MM.1S (cell line): ENCODE measurements at regions not wholly inside any gene's neighbourhood (a gene's known extent, or its start where the extent isn't known, plus 50 kb on each side); places are given as distances from the start of the nearest gene placed in this dataset.
A peak's percentile ranks its signal among the peaks of the same experiment; 100 is the strongest.
"Not testable (repeated sequence)": the region's sequence is repeated elsewhere in the genome, so short reads cannot be mapped to it uniquely, and the experiment has no call there.

Experiments
- DNase-seq: peaks from one replicate; pipeline ENCODE4 v3.0.0-alpha.2; 2015
- H2AFZ ChIP-seq: fragments of 300-600 bp; sonication (generic); 2 replicates; pipeline ENCODE4 v1.6.0; 2016; ENCODE audit warnings: antibody characterized with exemption, low read length
- H3F3A ChIP-seq: fragments of 300-600 bp; sonication (generic); 2 replicates; pipeline ENCODE4 v1.6.1; 2016; ENCODE audit warnings: mild to moderate bottlenecking, antibody characterized with exemption, low read length, moderate library complexity, mixed read lengths; ENCODE audit not compliant: insufficient read depth
- H3K27ac ChIP-seq: fragments of 300-600 bp; sonication (generic); 2 replicates; pipeline ENCODE4 v1.5.1; 2016; ENCODE audit warnings: mild to moderate bottlenecking, low read length
- H3K27me3 ChIP-seq: fragments of 300-600 bp; sonication (generic); replicated peaks from 2 replicates; pipeline ENCODE4 v1.6.0; 2016; ENCODE audit warnings: low read length; ENCODE audit not compliant: insufficient read depth
- H3K36me3 ChIP-seq: fragments of 300-600 bp; sonication (generic); replicated peaks from 2 replicates; pipeline ENCODE4 v1.6.1; 2016; ENCODE audit warnings: mild to moderate bottlenecking, low read length, mixed read lengths; ENCODE audit not compliant: insufficient read depth
- H3K4me1 ChIP-seq: fragments of 300-600 bp; sonication (generic); 2 replicates; pipeline ENCODE4 v1.6.1; 2016; ENCODE audit warnings: low read length, mixed read lengths
- H3K4me2 ChIP-seq: fragments of 300-600 bp; sonication (generic); 2 replicates; pipeline ENCODE4 v1.6.0; 2016; ENCODE audit warnings: low read depth, low read length
- H3K4me3 ChIP-seq: fragments of 300-600 bp; sonication (generic); 2 replicates; pipeline ENCODE4 v1.5.1; 2016; ENCODE audit warnings: low read length, mixed read lengths
- H3K79me2 ChIP-seq: fragments of 300-600 bp; sonication (generic); 2 replicates; pipeline ENCODE4 v1.6.1; 2016; ENCODE audit warnings: mixed run types, low read length, mixed read lengths
- H3K9ac ChIP-seq: fragments of 300-600 bp; sonication (generic); 2 replicates; pipeline ENCODE4 v1.6.1; 2016; ENCODE audit warnings: low read length, mixed read lengths
- H3K9me2 ChIP-seq: fragments of 300-600 bp; sonication (generic); replicated peaks from 2 replicates; pipeline ENCODE4 v1.6.1; 2016; ENCODE audit warnings: mild to moderate bottlenecking, low read length, mixed read lengths; ENCODE audit not compliant: insufficient read depth
- H3K9me3 ChIP-seq: fragments of 300-600 bp; sonication (generic); replicated peaks from 2 replicates; pipeline ENCODE4 v1.6.1; 2016; ENCODE audit warnings: mild to moderate bottlenecking, low read length, mixed read lengths; ENCODE audit not compliant: insufficient read depth
- H4K20me1 ChIP-seq: fragments of 300-600 bp; sonication (generic); 2 replicates; pipeline ENCODE4 v1.6.1; 2016; ENCODE audit warnings: mild to moderate bottlenecking, low read length, moderate library complexity, mixed read lengths; ENCODE audit not compliant: insufficient read depth
- EZH2 ChIP-seq: fragments of 300-600 bp; sonication (generic); optimal IDR thresholded peaks from 2 replicates; pipeline ENCODE3; 2017; ENCODE audit warnings: low read depth, mild to moderate bottlenecking, antibody characterized with exemption, low read length, mixed read lengths
- EZH2phosphoT487 ChIP-seq: fragments of 300-600 bp; sonication (generic); IDR thresholded peaks from 2 replicates; pipeline ENCODE4 v1.6.1; 2018; ENCODE audit warnings: antibody characterized with exemption, low read length
- TF ChIP-seq, protein P1 (sequence below): fragments of 300-600 bp; sonication (generic); IDR thresholded peaks from 2 replicates; pipeline ENCODE4 v1.5.1; 2016; ENCODE audit warnings: antibody characterized with exemption, low read length, mixed read lengths

DNA sequence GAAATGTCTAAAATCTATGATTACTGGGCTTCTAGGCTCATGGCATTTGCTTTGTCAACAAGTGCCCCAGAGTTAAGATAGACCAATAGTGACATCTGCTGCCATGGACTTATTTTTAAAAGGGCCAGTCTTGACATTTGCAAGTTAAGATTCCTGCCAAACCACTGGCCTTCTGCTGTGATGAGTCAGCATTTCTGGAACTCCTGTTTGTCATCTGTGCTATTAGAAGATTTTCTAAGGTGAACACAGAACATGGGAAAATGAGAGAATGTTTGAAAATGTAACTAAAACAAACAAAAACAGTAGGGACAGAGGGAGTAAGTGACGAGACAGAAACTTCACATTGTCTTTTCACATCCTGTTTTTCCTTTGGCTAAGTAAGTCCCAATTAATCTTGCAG, 93.7 kb upstream of the WDR75 start:
- no peaks in the 10 kb centered on the region for H3K9me2 ChIP-seq
- no peaks in the 10 kb centered on the region for H3K79me2 ChIP-seq
- H2AFZ ChIP-seq = peak overlapping the region; percentile 38; the same call in 1 of the 2 replicates
- H3K9ac ChIP-seq = no peak overlapping the region; the same call in 1 of the 2 replicates
- TF ChIP-seq, protein P1, sequence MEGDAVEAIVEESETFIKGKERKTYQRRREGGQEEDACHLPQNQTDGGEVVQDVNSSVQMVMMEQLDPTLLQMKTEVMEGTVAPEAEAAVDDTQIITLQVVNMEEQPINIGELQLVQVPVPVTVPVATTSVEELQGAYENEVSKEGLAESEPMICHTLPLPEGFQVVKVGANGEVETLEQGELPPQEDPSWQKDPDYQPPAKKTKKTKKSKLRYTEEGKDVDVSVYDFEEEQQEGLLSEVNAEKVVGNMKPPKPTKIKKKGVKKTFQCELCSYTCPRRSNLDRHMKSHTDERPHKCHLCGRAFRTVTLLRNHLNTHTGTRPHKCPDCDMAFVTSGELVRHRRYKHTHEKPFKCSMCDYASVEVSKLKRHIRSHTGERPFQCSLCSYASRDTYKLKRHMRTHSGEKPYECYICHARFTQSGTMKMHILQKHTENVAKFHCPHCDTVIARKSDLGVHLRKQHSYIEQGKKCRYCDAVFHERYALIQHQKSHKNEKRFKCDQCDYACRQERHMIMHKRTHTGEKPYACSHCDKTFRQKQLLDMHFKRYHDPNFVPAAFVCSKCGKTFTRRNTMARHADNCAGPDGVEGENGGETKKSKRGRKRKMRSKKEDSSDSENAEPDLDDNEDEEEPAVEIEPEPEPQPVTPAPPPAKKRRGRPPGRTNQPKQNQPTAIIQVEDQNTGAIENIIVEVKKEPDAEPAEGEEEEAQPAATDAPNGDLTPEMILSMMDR = peak; percentile 45
- TF ChIP-seq EZH2phosphoT487 = no peak
- no peaks in the 10 kb centered on the region for H4K20me1 ChIP-seq
- no peaks in the 10 kb centered on the region for H3K9me3 ChIP-seq
- H3K27me3 ChIP-seq = no peaks in the 10 kb centered on the region
- H3K4me1 ChIP-seq = peaks cover 18% of the 10 kb centered on the region
- no peaks in the 10 kb centered on the region for H3K36me3 ChIP-seq
- peak; percentile 91 for DNase-seq
- peak overlapping the region; percentile 30 for H3K4me2 ChIP-seq
- no peaks in the 10 kb centered on the region; the same call in 1 of the 2 replicates for H3F3A ChIP-seq
- H3K4me3 ChIP-seq = peak overlapping the region; percentile 4; the same call in 1 of the 2 replicates
- peak overlapping the region; percentile 35; the same call in 1 of the 2 replicates for H3K27ac ChIP-seq

- H3K4me2 ChIP-seq = peak overlapping the region; percentile 30; the same call in 1 of the 2 replicates
- no peaks in the 10 kb centered on the region for H3K36me3 ChIP-seq
- H3K27me3 ChIP-seq = no peaks in the 10 kb centered on the region
- H2AFZ ChIP-seq = no peak overlapping the region
- no peaks in the 10 kb centered on the region; the same call in 1 of the 2 replicates for H3F3A ChIP-seq
- DNase-seq = peak; percentile 29
- H4K20me1 ChIP-seq = no peaks in the 10 kb centered on the region
- no peak for TF ChIP-seq EZH2
- TF ChIP-seq, protein P1 = no peak
- no peak for TF ChIP-seq EZH2phosphoT487
- no peaks in the 10 kb centered on the region for H3K79me2 ChIP-seq
- no peaks in the 10 kb centered on the region for H3K9me3 ChIP-seq
- H3K4me3 ChIP-seq = no peak overlapping the region
- H3K9me2 ChIP-seq = no peaks in the 10 kb centered on the region
- H3K27ac ChIP-seq = peak overlapping the region; percentile 35; the same call in 1 of the 2 replicates
- H3K4me1 ChIP-seq = peaks cover 18% of the 10 kb centered on the region
- no peak overlapping the region for H3K9ac ChIP-seq
These were observed 92.9 kb upstream of the WDR75 start for GRCh38 chr2:189348369-189348768.

GRCh38 chr2:189350540-189351209, 90.6 kb upstream of the WDR75 start:
- Histone ChIP-seq H3K4me2 (no peak overlapping the region), H3K9ac (no peak overlapping the region)

GRCh38 chr2:189351933-189352332, 89.3 kb upstream of the WDR75 start:
- not testable (repeated sequence) for H3K4me3 ChIP-seq, H3K36me3 ChIP-seq

More at GRCh38 chr2:189350540-189351209, 90.6 kb upstream of the WDR75 start:
- Histone ChIP-seq H3K27me3 (no peaks in the 10 kb centered on the region), H3K4me1 (peaks cover 18% of the 10 kb centered on the region), H3K4me3 (no peak overlapping the region), H3K79me2 (no peaks in the 10 kb centered on the region), H4K20me1 (no peaks in the 10 kb centered on the region), H3K27ac (no peak overlapping the region), H3K36me3 (no peaks in the 10 kb centered on the region), H3F3A (no peaks in the 10 kb centered on the region; the same call in 1 of the 2 replicates), H3K9me2 (no peaks in the 10 kb centered on the region), H2AFZ (no peak overlapping the region), H3K9me3 (no peaks in the 10 kb centered on the region)
- DNase-seq = no peak
- TF ChIP-seq EZH2 (no peak), EZH2phosphoT487 (no peak)
- TF ChIP-seq, protein P1 = no peak

DNA sequence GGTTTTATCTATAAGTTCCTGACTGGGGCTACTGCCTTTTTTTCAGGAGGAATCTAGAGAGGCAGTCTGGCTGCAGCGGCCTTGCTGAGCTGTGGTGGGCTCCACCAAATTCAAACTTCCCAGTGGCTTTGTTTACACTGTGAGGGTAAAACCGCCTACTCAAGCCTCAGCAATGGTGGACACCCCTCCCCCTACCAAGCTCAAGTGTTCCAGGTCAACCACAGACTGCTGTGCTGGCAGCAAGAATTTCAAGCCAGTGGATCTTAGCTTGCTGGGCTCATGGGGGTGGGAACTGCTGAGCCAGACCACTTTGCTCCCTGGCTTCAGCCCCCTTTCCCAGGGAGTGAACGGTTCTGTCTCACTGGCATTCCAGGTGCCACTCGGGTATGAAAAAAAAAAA, 83.9 kb upstream of the WDR75 start:
- H3K4me3 ChIP-seq, H3K27me3 ChIP-seq, H3K4me1 ChIP-seq, H3K27ac ChIP-seq, H3F3A ChIP-seq, H3K9ac ChIP-seq, H3K9me3 ChIP-seq, H3K9me2 ChIP-seq, DNase-seq, H3K79me2 ChIP-seq, H3K36me3 ChIP-seq, H2AFZ ChIP-seq, H4K20me1 ChIP-seq, H3K4me2 ChIP-seq: not testable (repeated sequence)

More at GRCh38 chr2:189351933-189352332, 89.3 kb upstream of the WDR75 start:
- H3K27ac ChIP-seq, H3K4me2 ChIP-seq, H3K9me3 ChIP-seq, H4K20me1 ChIP-seq, H3F3A ChIP-seq, H3K9ac ChIP-seq, H3K79me2 ChIP-seq, H3K9me2 ChIP-seq, DNase-seq, H3K27me3 ChIP-seq, H2AFZ ChIP-seq: not testable (repeated sequence)
- H3K4me1 ChIP-seq = peaks cover 14% of the 10 kb centered on the region
